Choroid plexus epithelial cell (primary cell): ENCODE measurements at regions not wholly inside any gene's neighbourhood (a gene's known extent, or its start where the extent isn't known, plus 50 kb on each side); places are given as distances from the start of the nearest gene placed in this dataset.

Source experiments
- DNase-seq: peaks from one replicate; pipeline ENCODE4 v3.0.0-alpha.2; 2010; ENCODE audit warnings: low read depth
- H3K4me3 ChIP-seq: 2 replicates; pipeline ENCODE4 v1.5.1; 2011; ENCODE audit warnings: low read depth, mild to moderate bottlenecking, control low read depth, low read length, moderate library complexity
- CTCF ChIP-seq: conservative IDR thresholded peaks from 2 replicates; pipeline ENCODE4 v1.5.1; 2011; ENCODE audit warnings: low read depth, mild to moderate bottlenecking, control low read depth, inconsistent platforms, low read length, moderate library complexity

DNA sequence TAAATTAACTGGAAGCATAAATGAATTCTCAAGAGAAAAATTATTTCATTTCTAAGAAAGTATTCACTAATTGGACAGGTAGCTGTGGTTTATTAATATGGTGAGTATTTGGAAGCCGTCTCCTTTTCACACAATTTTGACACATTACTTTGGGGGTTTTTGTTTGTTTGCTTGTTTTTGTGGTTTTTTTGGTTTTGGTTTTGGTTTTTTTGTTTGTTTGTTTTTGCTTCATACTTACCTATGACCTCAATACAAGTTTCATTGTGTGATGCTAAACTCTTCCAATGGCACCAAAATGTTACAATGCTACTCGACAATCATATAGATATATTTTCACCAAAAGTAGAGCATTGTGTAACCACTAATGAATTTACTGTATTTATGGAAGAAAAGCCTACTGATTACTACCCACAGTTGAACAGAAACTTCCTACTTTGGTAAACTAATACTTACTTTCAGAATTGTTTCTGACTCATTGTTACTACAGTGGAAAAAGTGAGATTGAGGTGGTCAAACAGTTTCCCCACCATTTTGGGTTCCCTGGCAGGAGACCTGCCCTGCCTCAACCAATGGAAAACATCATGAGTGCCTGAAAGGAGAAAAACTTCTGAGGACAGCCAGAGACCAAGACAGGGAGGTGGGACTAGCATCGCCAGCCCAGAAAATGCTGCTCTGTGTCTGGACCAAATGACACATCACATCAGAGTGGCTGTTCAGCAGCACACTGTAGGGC lies 443.1 kb downstream of the HNRNPD start:
- TF ChIP-seq CTCF: no peak
- no peak overlapping the region for H3K4me3 ChIP-seq
- no peak for DNase-seq

DNA sequence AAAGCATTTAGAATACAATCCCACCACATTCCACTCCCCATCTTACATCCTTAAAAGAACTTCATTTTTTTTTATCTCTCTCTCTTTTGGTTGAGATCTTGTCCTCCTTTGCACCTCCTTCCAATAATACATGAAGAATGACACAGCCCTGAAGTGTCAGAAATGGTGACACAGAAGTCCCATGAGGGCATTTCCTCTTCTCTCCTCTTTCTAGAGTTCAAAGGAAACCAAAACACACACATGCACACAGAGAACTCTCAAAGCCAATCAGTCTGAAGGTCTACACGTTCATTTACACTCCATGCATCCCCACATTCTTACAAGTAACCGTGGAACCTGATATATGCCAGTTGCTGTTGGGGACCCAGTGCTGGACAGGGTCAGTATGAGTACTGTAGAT lies 450.7 kb downstream of the HNRNPD start:
- no peak for DNase-seq
- H3K4me3 ChIP-seq: no peak overlapping the region
- TF ChIP-seq CTCF: no peak

- no peak for DNase-seq
- no peak for TF ChIP-seq CTCF
- H3K4me3 ChIP-seq: no peak overlapping the region
Measured at GRCh38 chr4:81922313-81922712, 450.6 kb upstream of the RASGEF1B start.

- no peak for DNase-seq
- H3K4me3 ChIP-seq: no peak overlapping the region
- TF ChIP-seq CTCF: no peak
Measured at GRCh38 chr4:81921751-81922159, 450.0 kb upstream of the RASGEF1B start.

DNA sequence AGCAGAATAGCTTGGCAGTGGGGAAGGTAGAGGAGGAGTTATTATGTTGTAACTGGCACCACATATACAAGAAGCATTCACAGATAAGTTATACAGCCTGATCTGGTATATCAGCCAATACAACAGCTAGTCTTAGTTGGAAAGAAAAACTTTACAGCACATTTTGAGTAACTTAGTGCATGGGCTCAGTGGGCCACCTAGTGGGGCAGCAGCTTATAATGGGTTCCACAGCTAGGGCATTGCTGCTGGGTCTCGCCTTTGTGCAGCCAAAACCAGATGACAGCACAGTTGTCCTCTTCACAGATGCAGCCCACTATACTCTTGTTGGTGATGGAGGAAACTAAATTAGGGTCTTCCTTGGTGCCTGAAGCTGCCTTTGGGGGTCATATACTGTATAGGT lies 448.1 kb upstream of the RASGEF1B start:
- no peak for DNase-seq
- no peak overlapping the region for H3K4me3 ChIP-seq
- TF ChIP-seq CTCF: no peak

- peak; percentile 39 for TF ChIP-seq CTCF
- DNase-seq: peak; percentile 6
- H3K4me3 ChIP-seq: no peak overlapping the region
Measured at GRCh38 chr4:81919223-81919622, 447.5 kb upstream of the RASGEF1B start.

DNA sequence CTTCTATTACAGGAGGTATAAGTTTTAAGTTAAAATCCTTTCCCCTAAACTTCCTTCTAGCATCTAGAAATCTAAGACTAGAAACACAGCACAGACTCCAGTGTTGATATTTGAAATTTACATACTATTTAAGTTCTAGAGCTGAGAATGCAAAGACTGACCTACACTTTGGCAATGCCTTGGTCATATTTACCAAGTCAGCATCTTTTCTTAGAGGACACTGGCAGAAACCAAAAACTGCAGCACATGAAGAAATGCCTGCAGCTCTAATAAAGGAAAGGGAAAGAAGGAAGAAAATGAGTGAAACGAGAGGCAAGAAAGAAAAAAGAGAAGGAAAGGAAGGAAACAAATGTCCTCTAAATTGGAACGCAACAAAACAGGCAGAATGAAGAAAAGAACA lies 443.7 kb upstream of the RASGEF1B start:
- no peak for TF ChIP-seq CTCF
- no peak for DNase-seq
- no peak overlapping the region for H3K4me3 ChIP-seq
